ENCODE measurements at regions not wholly inside any gene's neighbourhood (a gene's known extent, or its start where the extent isn't known, plus 50 kb on each side); places are given as distances from the start of the nearest gene placed in this dataset.
"Not testable (repeated sequence)": the region's sequence is repeated elsewhere in the genome, so short reads cannot be mapped to it uniquely, and the experiment has no call there.

- Histone ChIP-seq H3K4me1 (no peaks in the 10 kb centered on the region), H3K9me3 (no peaks in the 10 kb centered on the region), H3K27me3 (no peaks in the 10 kb centered on the region), H3K36me3 (no peaks in the 10 kb centered on the region), H3K27ac (no peak overlapping the region), H3K4me3 (no peak overlapping the region)
- TF ChIP-seq POLR2A (IDR thresholded peaks at IDR 0.05) (no peak), CTCF (IDR thresholded peaks at IDR 0.05) (no peak)
- intact Hi-C loops (cut with DNase I) = no loop called here
- DNase-seq (no peak), ATAC-seq (no peak)
- 69% methylated on average over 4 of the region's 10 CpGs for WGBS (ENCODE audit: insufficient coverage, low coverage, low lambda C conversion rate, missing lambda C conversion rate)
Observed at GRCh38 chr3:15982667-15983196, 185.0 kb upstream of the ANKRD28 start.

- H3K4me1 ChIP-seq = no peaks in the 10 kb centered on the region
- no peak overlapping the region for H3K4me3 ChIP-seq
- H3K36me3 ChIP-seq = no peaks in the 10 kb centered on the region
- TF ChIP-seq POLR2A (IDR thresholded peaks at IDR 0.05) (no peak), CTCF (IDR thresholded peaks at IDR 0.05) (no peak)
- intact Hi-C loops (cut with DNase I) = no loop called here
- H3K27ac ChIP-seq = no peak overlapping the region
- 81% methylated on average over 2 of the region's 2 CpGs for WGBS (ENCODE audit: insufficient coverage, low coverage, low lambda C conversion rate, missing lambda C conversion rate)
- peak in 2 of 4 donors; percentile 22 to 48 for ATAC-seq
- no peak for DNase-seq
- H3K9me3 ChIP-seq = no peaks in the 10 kb centered on the region
- no peaks in the 10 kb centered on the region for H3K27me3 ChIP-seq
Observed at GRCh38 chr3:15983232-15983631, 185.5 kb upstream of the ANKRD28 start.

GRCh38 chr3:15983693-15984092 is 185.9 kb upstream of the ANKRD28 start:
- intact Hi-C loops (cut with DNase I) = no loop called here
- Histone ChIP-seq H3K4me3 (no peak overlapping the region), H3K27me3 (no peaks in the 10 kb centered on the region), H3K36me3 (no peaks in the 10 kb centered on the region), H3K4me1 (no peaks in the 10 kb centered on the region), H3K27ac (no peak overlapping the region), H3K9me3 (no peaks in the 10 kb centered on the region)
- 62% methylated on average over 1 of the region's 1 CpG for WGBS (ENCODE audit: insufficient coverage, low coverage, low lambda C conversion rate, missing lambda C conversion rate)
- no peak for ATAC-seq
- no peak for DNase-seq
- TF ChIP-seq POLR2A (IDR thresholded peaks at IDR 0.05) (no peak), CTCF (IDR thresholded peaks at IDR 0.05) (no peak)

GRCh38 chr3:15989419-15989818 is 185.1 kb upstream of the GALNT15 start:
- Histone ChIP-seq H3K9me3 (no peaks in the 10 kb centered on the region), H3K36me3 (no peaks in the 10 kb centered on the region), H3K27ac (no peak overlapping the region), H3K27me3 (no peaks in the 10 kb centered on the region), H3K4me1 (no peaks in the 10 kb centered on the region), H3K4me3 (no peak overlapping the region)
- TF ChIP-seq POLR2A (IDR thresholded peaks at IDR 0.05) = no peak
- peak; percentile 12 to 39 (median 32) for TF ChIP-seq CTCF (IDR thresholded peaks at IDR 0.05)
- no peak for DNase-seq
- intact Hi-C loops (cut with DNase I) = no loop called here
- no peak for ATAC-seq
- WGBS (ENCODE audit: insufficient coverage, low coverage, low lambda C conversion rate, missing lambda C conversion rate) = 50% methylated on average over 1 of the region's 1 CpG

- H3K9me3 ChIP-seq; H3K27me3 ChIP-seq; ATAC-seq; intact Hi-C loops (cut with DNase I); DNase-seq; H3K36me3 ChIP-seq; H3K27ac ChIP-seq; H3K4me3 ChIP-seq; H3K4me1 ChIP-seq: not testable (repeated sequence)
- 73% methylated on average over 6 of the region's 7 CpGs for WGBS (ENCODE audit: insufficient coverage, low coverage, low lambda C conversion rate, missing lambda C conversion rate)
Observed at GRCh38 chr3:15993660-15994059, 180.8 kb upstream of the GALNT15 start.

GRCh38 chr3:15996496-15996895 is 178.0 kb upstream of the GALNT15 start:
- H3K27me3 ChIP-seq; H3K27ac ChIP-seq; DNase-seq; H3K9me3 ChIP-seq; H3K36me3 ChIP-seq; ATAC-seq; intact Hi-C loops (cut with DNase I); H3K4me1 ChIP-seq; H3K4me3 ChIP-seq: not testable (repeated sequence)
- 79% methylated on average over 6 of the region's 17 CpGs for WGBS (ENCODE audit: insufficient coverage, low coverage, low lambda C conversion rate, missing lambda C conversion rate)
